ENCODE measurements at regions not wholly inside any gene's neighbourhood (a gene's known extent, or its start where the extent isn't known, plus 50 kb on each side); places are given as distances from the start of the nearest gene placed in this dataset.
"Not testable (repeated sequence)": the region's sequence is repeated elsewhere in the genome, so short reads cannot be mapped to it uniquely, and the experiment has no call there.

DNA sequence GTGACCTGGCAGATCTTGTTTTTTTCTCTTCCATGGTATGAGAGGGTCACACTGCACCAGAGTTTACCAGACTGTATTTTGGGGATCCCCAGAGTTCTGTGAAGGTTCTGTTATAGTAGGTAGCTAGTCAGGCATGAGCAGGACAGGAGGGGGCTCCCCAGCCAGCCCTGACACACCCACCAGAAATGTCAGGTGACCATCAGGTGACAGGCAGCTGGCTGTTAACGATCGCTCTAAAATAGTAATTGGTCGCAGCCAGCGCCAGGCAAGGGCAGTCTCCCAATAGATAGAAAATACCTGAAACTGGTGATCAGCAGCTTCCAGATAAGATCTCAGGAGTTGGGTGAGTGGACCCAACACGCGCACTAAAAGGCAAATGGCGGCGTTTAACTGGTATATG is 264.9 kb downstream of the RHOU start:
- Mint-ChIP-seq H3K27me3 (ENCODE audit: low read depth) (peaks cover 5% of the 10 kb centered on the region), H3K4me1 (ENCODE audit: low read depth) (no peaks in the 10 kb centered on the region), H3K4me3 (ENCODE audit: low read depth) (no peak overlapping the region), H3K9me3 (no peaks in the 10 kb centered on the region), H3K27ac (no peak overlapping the region), H3K36me3 (ENCODE audit: low read depth) (no peaks in the 10 kb centered on the region)
- DNase-seq (ENCODE audit: low spot score), result no peak
- intact Hi-C loops (cut with micrococcal nuclease), result no loop called here

DNA sequence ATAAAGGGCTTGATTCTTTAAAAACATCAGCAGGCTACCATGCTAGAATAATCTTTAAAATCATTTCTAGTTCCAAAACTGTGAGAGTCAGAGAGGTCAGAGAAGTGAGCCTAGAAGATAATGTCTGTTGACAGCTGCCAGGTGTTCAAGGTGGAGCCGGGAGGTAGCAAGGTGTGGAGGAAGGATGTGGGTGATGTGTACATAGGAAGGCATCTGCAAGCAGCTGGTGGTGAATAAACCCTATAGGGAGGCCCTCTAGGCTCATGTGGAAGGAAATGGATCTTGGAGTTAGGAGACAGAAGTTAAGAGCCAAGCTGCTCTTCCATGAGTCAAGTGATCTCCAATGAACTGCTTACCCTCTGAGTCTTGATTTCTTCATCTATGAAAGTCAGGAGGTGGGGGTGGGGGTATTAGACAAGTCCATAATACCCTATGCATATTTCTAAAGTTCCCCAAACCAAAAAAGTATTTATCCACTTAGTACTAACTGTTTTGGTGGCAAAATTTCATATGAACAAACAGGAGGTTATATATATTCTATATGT is 266.3 kb downstream of the RHOU start:
- no peak for DNase-seq (ENCODE audit: low spot score)
- Mint-ChIP-seq H3K9me3 (no peaks in the 10 kb centered on the region), H3K36me3 (ENCODE audit: low read depth) (no peaks in the 10 kb centered on the region), H3K27ac (no peak overlapping the region), H3K4me1 (ENCODE audit: low read depth) (no peaks in the 10 kb centered on the region), H3K4me3 (ENCODE audit: low read depth) (no peak overlapping the region), H3K27me3 (ENCODE audit: low read depth) (no peaks in the 10 kb centered on the region)
- intact Hi-C loops (cut with micrococcal nuclease), result no loop called here

DNA sequence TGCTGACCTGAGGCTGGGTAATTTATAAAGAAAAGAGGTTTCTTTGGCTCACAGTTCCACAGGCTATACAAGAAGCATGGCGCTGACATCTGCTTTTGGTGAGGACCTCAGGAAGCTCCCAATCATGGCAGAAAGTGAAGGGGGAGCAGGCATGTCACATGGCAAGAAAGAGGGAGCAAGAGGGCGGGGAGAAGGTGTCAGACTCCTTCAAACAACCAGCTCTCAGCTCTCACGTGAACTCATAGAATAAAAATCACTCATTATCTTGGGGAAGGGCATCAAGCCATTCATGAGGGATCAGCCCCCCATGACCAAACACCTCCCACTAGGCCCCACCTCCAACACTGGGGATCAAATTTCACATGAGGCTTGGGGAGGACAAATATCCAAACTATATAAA is 266.8 kb downstream of the RHOU start:
- DNase-seq (ENCODE audit: low spot score), result no peak
- Mint-ChIP-seq H3K36me3 (ENCODE audit: low read depth) (no peaks in the 10 kb centered on the region), H3K4me1 (ENCODE audit: low read depth) (no peaks in the 10 kb centered on the region), H3K9me3 (no peaks in the 10 kb centered on the region), H3K4me3 (ENCODE audit: low read depth) (no peak overlapping the region), H3K27me3 (ENCODE audit: low read depth) (no peaks in the 10 kb centered on the region), H3K27ac (no peak overlapping the region)
- intact Hi-C loops (cut with micrococcal nuclease), result no loop called here

DNA sequence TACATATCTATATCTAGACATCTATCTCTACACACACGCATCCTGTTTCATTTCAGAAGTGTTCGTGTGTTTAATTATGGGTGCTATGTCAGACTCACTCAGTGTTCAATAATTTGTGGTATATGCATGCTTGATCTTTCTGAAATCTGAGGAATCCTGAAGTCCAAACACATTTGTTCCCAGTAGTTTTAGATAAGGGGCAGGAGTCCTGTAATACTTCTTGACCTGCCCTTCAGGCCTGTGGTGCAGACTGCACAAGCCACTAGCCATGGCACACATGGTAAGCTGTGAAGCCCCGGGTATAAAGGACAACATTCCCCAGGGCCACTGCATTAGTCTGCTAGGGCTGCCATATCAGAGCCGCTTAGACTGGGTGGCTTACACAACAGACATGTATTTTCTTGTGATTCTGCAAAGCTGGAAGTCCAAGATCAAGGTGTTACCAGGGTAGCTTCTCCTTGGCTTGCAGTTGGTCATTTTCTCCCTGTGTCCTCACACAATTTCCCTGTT is 267.2 kb downstream of the RHOU start:
- H3K27me3 Mint-ChIP-seq (ENCODE audit: low read depth), result no peaks in the 10 kb centered on the region
- no peaks in the 10 kb centered on the region for H3K36me3 Mint-ChIP-seq (ENCODE audit: low read depth)
- intact Hi-C loops (cut with micrococcal nuclease), result no loop called here
- H3K27ac Mint-ChIP-seq, result no peak overlapping the region
- H3K4me1 Mint-ChIP-seq (ENCODE audit: low read depth), result no peaks in the 10 kb centered on the region
- H3K4me3 Mint-ChIP-seq (ENCODE audit: low read depth), result no peak overlapping the region
- DNase-seq (ENCODE audit: low spot score), result no peak
- H3K9me3 Mint-ChIP-seq, result no peaks in the 10 kb centered on the region

DNA sequence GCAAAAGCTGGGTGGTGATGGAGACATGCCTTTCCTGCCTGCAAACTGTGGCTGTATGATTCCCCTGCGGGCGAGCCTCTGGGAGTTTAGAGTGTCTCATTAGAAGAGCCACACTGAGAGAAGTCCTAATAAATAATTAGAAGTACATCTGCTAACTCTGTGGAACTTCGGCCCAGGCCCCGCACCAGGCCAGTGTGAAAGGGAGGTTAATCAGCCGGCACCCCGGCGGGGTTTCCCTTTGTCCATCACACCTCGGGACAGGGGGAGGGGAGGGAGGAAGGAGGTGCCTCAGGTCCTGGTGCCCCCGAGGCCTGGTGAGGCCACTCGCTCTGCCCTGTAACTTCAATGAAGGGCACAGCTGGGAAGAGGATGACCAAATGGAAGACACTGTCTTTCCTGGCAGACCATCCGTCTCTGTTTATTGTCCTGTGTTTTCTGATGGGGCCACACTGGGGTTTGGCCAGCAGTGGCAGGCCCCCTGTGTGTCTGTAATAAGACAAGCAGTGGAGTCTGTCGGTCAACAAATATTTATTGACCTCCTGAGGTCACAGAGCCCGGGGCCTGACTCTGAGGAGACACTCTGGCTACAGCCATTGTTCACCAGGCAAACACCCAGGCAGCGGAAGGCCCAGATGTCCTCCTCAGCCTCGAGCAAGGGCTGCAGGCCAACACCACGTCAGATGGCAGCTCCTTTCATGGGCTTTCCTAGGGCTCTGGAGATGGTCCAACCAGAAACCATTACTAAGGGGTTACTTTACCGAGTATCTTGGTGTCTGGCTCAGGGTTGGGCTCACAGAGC is 267.5 kb upstream of the RAB4A start:
- Mint-ChIP-seq H3K27ac (no peak overlapping the region), H3K4me1 (ENCODE audit: low read depth) (no peaks in the 10 kb centered on the region)

DNA sequence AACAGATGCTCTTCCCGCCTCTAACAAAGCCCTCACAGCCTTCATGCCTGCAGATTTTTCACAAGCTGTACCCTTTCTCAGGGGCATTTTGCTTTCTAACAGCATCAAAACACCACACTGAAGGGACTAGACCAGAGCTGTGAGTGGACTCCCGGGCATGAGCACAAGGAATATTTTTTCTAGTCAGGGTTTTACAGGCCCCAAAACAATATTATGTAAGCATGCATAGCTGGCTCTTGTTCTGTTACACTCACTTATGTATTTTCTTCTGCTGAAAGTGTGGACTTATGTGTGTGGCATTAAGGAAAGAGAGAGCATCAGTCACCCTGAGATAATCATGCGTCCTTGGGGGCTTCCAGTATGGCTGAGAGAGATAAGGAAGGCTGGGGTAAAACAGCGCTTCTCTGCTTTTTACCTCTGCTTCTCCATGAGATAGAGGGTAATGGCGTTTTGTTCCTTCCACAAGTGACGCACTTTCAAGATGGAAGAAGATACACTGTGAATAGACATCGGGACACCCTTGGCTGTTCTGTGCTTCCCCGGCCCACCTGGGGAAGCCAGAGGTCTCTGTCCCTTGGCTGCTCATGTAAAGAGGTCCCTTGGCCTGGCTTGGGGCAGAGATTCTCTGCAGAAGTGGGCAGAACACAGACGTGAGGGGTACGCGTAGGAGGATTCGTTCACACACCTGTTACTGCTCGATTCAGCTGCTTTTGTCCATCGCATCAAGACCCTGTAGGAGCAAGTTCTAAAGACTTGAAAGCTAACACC is 266.7 kb upstream of the RAB4A start:
- no peaks in the 10 kb centered on the region for H3K4me1 Mint-ChIP-seq (ENCODE audit: low read depth)
- intact Hi-C loops (cut with micrococcal nuclease), result no loop called here
- H3K27me3 Mint-ChIP-seq (ENCODE audit: low read depth), result no peaks in the 10 kb centered on the region
- no peak overlapping the region for H3K4me3 Mint-ChIP-seq (ENCODE audit: low read depth)
- DNase-seq (ENCODE audit: low spot score), result no peak
- H3K36me3 Mint-ChIP-seq (ENCODE audit: low read depth), result no peaks in the 10 kb centered on the region
- no peak overlapping the region for H3K27ac Mint-ChIP-seq
- no peaks in the 10 kb centered on the region for H3K9me3 Mint-ChIP-seq

More for the DNA sequence above, 267.5 kb upstream of the RAB4A start:
- Mint-ChIP-seq H3K9me3 (no peaks in the 10 kb centered on the region), H3K27me3 (ENCODE audit: low read depth) (no peaks in the 10 kb centered on the region), H3K36me3 (ENCODE audit: low read depth) (no peaks in the 10 kb centered on the region), H3K4me3 (ENCODE audit: low read depth) (no peak overlapping the region)
- intact Hi-C loops (cut with micrococcal nuclease), result no loop called here
- DNase-seq (ENCODE audit: low spot score), result no peak

DNA sequence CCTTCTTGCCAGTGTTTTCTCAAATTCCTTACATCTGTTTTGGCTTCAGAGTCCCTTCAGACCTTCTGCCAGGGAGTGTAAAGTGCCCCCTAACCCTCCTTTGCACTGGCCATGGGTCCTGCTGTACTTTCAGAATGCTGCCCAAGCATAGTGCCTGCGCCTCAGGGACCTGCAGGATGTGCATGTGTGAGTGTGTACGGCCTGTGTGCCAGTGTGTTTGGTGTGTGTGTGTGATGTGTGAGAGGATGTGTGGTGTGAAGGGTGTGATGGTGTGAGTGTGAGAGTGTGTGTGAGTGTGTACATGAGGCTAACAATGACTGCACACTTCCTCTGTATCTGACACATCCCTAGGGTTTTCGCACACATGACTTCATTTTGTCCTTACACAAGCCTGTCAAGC is 265.8 kb upstream of the RAB4A start:
- H3K4me3 Mint-ChIP-seq (ENCODE audit: low read depth), result no peak overlapping the region
- no peaks in the 10 kb centered on the region for H3K9me3 Mint-ChIP-seq
- H3K27me3 Mint-ChIP-seq (ENCODE audit: low read depth), result no peaks in the 10 kb centered on the region
- DNase-seq (ENCODE audit: low spot score), result no peak
- intact Hi-C loops (cut with micrococcal nuclease), result no loop called here
- no peaks in the 10 kb centered on the region for H3K36me3 Mint-ChIP-seq (ENCODE audit: low read depth)
- no peaks in the 10 kb centered on the region for H3K4me1 Mint-ChIP-seq (ENCODE audit: low read depth)
- H3K27ac Mint-ChIP-seq, result no peak overlapping the region

DNA sequence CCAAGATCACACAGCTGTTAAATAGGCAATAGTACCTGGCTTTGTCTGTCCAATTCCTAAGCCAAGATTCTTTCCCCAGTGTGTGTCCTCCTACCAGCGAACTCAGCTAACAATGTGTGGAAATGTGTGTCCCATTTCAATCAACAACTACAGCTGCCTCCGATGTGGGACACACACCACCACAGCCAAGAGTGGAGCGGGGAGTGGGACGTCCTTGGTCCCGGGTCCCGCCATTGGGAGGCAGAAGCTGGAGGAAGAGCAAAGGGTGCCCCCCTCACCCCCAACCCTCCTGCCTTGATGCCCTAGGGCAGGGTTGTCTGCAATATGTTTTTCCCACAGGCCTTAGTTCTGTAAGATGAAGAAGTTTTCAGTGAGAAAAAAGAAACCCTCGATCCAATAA is 265.4 kb upstream of the RAB4A start:
- no peaks in the 10 kb centered on the region for H3K9me3 Mint-ChIP-seq
- H3K4me1 Mint-ChIP-seq (ENCODE audit: low read depth), result no peaks in the 10 kb centered on the region
- intact Hi-C loops (cut with micrococcal nuclease), result no loop called here
- H3K27ac Mint-ChIP-seq, result no peak overlapping the region
- no peak for DNase-seq (ENCODE audit: low spot score)
- no peak overlapping the region for H3K4me3 Mint-ChIP-seq (ENCODE audit: low read depth)
- H3K27me3 Mint-ChIP-seq (ENCODE audit: low read depth), result no peaks in the 10 kb centered on the region
- H3K36me3 Mint-ChIP-seq (ENCODE audit: low read depth), result no peaks in the 10 kb centered on the region

DNA sequence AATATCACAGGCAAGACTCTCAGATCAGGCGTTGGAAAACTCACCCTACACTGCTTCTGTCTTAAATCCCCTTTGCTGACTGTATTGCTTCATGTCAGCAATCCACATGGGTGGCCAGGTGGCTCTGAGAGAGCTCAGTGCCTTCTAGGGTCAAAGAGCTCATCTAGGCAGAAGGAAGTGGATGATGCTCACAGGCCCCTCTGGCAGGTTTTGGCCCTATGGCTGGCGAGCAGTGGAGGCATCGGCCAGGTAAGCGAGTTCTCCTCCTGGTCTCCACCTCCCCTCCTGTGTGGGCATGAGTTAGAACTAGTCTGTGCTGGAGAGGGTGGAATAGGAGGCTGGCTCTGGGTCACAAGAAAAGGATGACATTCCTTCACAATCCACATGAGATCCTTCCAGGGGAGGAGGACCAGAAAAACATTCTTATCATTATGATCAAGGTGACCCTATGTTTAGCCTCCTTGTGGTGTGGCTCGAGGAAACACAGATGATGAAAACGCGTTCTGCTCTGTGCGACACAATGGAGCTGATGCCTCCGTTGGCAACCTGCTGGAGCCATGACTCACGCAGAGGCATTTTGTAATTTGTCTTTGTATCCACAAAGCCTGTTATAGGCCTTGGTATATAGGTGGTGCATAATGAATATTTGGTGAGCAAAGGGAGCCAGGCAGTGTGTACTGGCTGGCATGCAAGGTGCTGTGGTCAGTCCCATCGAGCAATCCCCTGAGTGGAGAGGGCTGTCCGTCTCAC is 264.6 kb upstream of the RAB4A start:
- intact Hi-C loops (cut with micrococcal nuclease), result no loop called here
- H3K27me3 Mint-ChIP-seq (ENCODE audit: low read depth), result no peaks in the 10 kb centered on the region
- H3K4me3 Mint-ChIP-seq (ENCODE audit: low read depth), result no peak overlapping the region
- DNase-seq (ENCODE audit: low spot score), result no peak
- no peaks in the 10 kb centered on the region for H3K4me1 Mint-ChIP-seq (ENCODE audit: low read depth)
- no peaks in the 10 kb centered on the region for H3K9me3 Mint-ChIP-seq
- no peak overlapping the region for H3K27ac Mint-ChIP-seq
- no peaks in the 10 kb centered on the region for H3K36me3 Mint-ChIP-seq (ENCODE audit: low read depth)

DNA sequence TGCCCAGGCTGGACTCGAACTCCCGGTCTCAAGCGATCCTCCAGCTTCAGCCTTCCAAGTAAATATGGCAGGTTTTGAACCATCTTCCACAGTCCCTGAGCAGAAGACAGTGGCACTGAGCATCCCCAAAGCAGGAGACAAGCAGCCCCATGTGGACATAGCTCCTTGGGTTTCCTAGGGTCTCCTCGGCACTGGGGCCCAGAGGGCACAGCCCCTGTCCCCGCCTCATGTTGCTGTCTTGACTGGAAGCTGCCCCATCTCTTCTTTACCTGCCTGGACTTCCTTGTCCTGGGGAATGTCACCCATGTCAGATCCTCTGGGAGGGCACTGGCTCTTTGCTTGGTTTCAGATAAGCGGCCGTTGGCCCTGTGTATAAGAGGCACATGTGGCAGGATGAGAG is 263.7 kb upstream of the RAB4A start:
- Mint-ChIP-seq H3K4me1 (ENCODE audit: low read depth) (no peaks in the 10 kb centered on the region), H3K27ac (no peak overlapping the region), H3K4me3 (ENCODE audit: low read depth) (no peak overlapping the region), H3K9me3 (no peaks in the 10 kb centered on the region), H3K36me3 (ENCODE audit: low read depth) (no peaks in the 10 kb centered on the region), H3K27me3 (ENCODE audit: low read depth) (peaks cover 3% of the 10 kb centered on the region)
- intact Hi-C loops (cut with micrococcal nuclease), result no loop called here
- DNase-seq (ENCODE audit: low spot score), result no peak

DNA sequence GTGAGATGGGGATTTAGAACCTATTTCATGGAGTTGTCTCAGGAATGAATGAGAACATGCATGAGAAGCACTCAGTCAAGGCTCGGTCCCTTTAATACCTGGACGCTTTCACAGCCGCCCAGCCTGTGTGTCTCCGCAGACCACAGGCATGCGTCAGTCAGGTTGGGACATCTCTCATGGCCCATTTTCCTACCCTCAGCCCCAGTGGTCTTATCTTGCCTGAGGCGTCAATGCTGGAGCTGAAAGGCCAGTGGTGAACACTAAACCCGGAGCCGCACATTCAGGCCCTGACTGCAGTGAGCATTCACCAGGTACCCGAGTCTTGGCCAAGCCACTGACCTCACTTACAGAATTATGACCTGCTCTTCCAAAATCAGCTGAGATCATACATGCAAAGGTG is 263.2 kb upstream of the RAB4A start:
- DNase-seq (ENCODE audit: low spot score), result no peak
- no peaks in the 10 kb centered on the region for H3K4me1 Mint-ChIP-seq (ENCODE audit: low read depth)
- H3K4me3 Mint-ChIP-seq (ENCODE audit: low read depth), result no peak overlapping the region
- intact Hi-C loops (cut with micrococcal nuclease), result no loop called here
- H3K27ac Mint-ChIP-seq, result no peak overlapping the region
- peaks cover 3% of the 10 kb centered on the region for H3K27me3 Mint-ChIP-seq (ENCODE audit: low read depth)
- no peaks in the 10 kb centered on the region for H3K9me3 Mint-ChIP-seq
- H3K36me3 Mint-ChIP-seq (ENCODE audit: low read depth), result no peaks in the 10 kb centered on the region

DNA sequence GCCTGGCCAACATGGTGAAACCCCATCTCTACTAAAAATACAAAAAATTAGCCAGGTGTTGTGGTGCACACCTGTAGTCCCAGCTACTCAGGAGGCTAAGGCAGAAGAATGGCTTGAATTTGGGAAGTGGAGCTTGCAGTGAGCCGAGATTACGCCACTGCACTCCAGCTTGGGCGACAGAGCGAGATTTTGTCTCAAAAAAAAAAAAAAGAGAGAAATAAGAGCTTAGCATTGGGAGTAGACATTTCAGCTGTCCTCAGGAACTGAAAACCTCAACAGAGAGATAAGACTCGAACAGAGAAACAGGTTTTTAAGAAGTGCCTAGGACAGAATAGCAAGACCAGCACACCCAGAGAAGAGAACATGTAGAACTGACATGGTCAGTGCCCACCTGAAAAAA is 262.6 kb upstream of the RAB4A start:
- H3K9me3 Mint-ChIP-seq; H3K27me3 Mint-ChIP-seq (ENCODE audit: low read depth); H3K4me3 Mint-ChIP-seq (ENCODE audit: low read depth); intact Hi-C loops (cut with micrococcal nuclease); DNase-seq (ENCODE audit: low spot score); H3K4me1 Mint-ChIP-seq (ENCODE audit: low read depth); H3K27ac Mint-ChIP-seq; H3K36me3 Mint-ChIP-seq (ENCODE audit: low read depth): not testable (repeated sequence)
